CMK (cell line): ENCODE measurements at regions not wholly inside any gene's neighbourhood (a gene's known extent, or its start where the extent isn't known, plus 50 kb on each side); places are given as distances from the start of the nearest gene placed in this dataset.

Experiments
- DNase-seq: peaks from one replicate; pipeline ENCODE4 v3.0.0-alpha.2; 2010; ENCODE audit warnings: low read depth

DNA sequence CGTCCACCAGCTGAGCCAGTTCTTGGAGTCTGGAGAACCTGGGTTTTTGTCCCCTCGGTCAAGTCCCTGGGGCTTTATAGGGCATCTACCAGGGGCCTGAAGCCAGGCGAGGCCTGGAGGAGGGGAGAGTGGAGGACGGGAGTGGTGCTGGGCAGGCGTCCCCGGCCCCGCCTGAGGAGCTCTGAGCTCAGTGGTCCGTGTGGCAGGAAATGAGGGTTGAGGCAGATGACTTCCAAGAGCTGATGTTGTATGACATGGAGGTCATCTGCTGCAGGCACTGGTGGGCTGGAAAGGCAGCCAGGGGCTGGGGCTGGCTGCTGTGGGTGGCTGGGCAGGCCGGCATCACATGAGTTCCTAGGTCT is 118.5 kb upstream of the HS6ST1 start:
- no peak for DNase-seq

DNA sequence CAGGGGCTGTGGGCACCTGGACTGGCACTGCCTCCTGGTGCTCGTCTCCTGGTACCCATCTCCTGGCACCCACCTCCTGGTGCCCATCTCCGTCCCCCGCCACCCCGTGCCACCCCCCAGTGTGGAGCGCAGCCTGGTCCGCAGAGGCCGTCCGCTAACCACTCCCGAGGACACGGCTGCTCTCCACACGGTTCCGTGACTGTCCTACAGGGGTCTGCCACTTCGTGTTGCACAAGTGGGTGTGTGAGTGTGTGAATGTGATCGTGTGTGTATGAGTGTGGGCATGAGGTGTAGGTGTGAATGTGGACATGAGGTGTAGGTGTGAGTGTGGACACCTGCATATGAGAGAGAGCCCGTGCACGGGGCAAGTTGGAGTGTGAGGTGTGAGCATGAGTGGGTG is 119.4 kb upstream of the HS6ST1 start:
- no peak for DNase-seq

DNA sequence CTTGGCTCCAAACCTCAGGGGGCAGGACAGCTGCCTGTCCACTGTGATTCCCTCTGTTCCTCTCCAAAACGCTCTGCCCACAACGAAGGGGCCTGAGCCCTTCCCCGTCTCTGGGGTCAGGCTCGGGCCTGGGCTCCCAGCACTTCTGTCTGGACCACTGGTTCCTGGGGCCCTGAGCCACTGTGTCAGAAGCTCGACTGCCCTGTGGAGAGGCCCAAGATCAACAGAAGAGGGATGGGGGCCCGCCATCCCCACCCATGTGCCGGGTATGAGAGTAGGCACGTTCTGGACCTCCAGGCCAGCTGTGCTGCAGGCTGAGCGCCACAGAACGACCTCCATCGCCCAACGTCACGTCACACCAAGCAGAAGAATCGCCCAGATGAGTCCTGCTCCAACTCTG is 119.9 kb upstream of the HS6ST1 start:
- DNase-seq, result no peak

DNA sequence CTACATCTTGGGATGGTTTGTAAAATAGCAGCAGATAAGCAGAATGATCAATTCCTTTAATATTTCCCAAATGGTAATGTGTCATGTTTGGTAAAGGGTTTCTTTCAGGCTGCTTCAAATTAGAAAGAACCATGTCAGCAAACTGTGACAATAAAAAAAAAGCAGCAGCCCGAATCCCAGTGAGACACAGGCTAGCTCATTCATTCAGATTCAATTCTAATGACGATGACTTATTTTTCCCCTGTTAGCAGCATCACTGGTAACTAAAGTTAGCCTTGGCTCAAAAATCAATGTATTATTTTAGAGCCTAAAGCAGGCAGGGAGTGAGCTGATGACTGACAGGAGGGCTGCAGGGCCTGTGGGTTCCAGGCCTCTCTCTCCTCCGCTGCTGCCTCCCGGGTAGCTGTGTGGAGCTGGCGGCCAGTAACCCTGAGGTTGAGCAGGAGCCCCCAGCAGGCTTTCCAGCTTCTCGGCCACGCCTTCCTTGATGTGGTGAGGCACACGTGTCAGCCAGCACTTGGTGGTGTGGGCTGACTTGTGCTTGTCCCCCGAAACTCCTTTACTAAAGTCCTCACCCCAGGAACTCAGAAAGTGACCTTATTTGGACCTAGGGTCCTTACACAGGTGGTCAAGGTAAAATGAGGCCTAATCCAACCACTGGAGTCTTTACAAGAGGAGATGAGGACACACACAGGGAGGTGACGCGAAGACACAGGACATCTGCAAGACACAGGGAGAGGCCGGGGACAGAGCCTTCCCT is 120.5 kb upstream of the HS6ST1 start:
- no peak for DNase-seq

DNA sequence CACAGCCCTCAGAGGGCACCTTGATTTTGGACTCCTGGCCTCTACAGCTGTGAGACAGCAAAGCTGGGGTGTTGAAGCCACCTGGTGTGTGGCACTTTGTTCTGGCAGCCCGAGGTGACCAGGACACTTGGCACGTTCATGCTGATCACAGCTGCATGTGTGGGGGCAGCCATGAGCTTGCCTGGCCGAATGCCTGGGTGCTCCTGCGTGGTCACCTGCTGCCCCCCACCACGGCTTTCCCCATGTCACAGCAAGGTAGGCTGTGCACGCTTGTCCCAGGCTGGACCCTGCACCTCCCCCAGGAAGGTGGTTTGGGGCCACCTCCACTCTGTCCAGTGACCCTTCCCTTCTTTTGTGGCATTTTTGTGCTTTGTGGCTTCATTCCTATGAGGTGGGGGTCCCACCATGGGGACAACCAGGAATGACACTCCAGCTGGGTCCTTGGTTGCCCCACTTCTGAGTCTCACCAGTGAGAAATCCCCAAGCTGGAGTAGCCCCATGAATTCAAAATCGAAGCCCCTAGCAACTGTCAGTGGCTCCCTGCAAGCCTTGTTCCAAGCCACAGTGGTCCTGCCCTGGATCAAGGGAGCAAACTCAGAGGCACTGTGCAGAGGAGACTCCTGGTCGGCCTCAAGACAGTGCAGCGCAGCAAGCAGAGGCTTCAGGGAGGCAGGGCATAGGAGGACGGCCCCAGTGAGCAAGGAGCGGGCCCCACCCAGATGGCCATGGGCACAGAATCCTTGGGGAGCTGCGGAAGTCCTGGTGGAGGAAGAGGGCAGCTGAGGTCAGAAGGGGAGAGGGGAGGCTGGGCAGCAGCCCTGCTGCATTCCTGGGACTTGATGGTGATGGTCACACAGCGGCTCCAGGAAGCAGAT is 121.4 kb upstream of the HS6ST1 start:
- no peak for DNase-seq

DNA sequence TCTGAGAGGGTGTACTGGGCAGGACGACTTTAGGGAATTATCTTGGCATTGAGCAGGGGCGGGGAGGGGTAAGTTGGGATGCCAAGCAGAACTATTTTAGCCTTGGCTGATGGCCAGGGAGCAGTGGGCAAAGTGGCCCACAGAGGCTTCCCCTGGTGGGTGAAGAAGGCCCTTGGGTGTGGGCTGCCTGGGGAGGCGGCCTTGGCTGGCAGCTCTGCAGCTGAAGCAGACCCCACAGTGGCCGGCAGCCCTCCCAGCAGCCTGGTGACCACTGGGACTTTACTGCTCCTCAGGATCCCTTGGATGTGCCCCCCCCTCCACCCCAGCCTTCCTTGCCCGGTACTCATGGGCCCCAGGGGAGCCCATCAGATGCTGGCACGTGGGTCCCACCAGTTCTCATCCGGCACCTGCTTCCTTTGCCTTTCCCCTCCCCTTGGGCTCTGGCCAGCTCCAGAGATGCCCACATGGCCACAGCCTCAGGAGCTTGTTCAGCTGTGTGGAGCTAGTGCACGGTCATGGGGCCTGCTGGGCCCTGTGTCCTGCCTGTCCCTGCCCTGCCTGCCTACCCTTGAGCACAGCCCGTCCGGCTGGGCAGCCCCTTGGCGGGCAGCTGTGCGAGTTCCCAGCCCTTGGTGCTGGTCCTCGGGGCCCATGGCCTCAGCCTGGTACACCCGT is 122.1 kb upstream of the HS6ST1 start:
- DNase-seq, result no peak

DNA sequence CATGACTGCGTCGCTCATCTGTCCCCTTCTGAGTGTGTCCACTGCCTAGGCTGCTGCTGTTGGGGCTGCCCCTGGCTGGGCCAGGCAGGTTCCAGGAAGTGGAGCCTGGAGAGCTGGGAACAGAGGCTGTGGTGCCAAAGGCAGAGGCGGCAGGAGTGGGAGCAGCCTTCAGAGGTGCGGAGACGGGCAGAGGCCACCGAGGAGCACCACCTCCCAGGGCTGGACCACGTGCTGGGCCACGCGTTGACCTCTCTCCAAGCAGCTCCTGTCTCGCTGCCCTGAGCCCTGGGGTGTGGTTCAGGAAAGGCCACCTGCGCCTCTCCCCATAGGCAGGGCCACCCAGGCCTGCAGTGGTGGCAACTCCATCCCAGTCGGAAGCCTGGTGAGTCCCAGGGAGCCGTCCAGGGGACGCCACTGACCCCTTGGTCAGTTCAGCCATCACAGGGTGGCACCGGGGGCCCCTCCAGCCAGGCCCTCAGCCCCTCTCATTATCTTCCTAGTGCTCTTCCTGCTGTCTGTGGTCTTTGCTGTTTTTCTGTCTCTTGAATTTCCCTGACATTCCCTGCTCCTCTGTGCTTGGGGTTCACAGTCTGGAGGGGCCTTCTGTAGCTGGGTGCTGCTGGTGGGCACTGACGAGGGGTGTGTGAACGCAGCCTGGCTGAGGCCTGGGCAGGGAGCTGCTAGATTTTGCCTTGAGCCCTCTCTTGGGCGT is 122.8 kb upstream of the HS6ST1 start:
- no peak for DNase-seq

DNA sequence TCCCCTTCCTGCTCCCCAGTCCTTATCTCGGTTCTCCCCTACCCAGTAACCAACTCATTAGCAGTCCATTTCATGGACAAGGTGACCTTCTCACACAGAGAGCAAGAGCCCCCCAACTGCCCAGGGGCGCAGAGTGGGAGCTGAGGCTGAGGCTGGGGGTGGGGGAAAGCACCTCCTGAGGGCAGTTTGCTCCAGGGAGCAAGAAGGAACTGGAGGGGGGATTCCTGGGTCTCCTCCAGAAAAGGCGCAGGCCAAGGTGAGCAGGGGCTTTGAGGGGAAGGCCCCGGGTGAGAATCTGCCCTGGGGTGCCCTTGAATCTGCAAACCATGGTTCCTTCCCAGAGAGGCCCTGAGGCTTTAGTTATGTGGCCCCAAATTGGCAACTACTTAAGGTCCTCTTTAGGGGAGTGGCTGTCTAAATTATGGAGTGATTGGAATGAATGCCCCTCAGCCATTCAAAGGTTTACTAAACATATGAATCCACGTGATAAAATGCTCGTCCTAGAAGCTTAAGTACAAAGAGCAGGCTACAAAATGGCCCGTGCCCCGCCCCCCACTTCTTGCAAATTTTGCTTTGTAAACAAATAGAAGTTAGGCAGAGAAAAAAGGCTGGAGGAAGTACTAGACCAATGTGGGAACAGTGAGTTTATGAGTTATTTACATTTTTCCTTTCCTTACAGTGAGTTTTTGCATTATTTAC is 123.5 kb upstream of the HS6ST1 start:
- no peak for DNase-seq

DNA sequence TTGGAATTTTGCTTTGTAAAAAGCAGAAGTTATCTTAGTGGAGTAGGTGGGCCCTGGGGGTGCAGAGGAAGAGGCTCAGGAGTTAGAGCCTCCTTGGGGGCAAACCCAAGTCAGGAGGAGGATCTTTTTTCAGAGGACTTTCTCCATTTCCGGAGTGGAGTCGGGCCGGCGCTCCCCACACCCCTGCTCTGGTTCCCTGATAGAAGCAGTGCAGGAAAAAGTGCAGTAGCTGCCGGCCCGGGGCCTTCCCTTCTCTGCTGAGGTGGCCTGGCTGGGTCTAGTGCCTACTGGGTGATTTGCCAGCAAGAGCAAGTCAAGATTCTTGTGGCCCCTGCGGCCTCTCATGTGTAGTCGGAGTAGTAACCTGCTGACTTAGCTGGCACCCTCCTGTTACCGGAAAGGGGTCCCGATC is 124.2 kb upstream of the HS6ST1 start:
- no peak for DNase-seq

DNA sequence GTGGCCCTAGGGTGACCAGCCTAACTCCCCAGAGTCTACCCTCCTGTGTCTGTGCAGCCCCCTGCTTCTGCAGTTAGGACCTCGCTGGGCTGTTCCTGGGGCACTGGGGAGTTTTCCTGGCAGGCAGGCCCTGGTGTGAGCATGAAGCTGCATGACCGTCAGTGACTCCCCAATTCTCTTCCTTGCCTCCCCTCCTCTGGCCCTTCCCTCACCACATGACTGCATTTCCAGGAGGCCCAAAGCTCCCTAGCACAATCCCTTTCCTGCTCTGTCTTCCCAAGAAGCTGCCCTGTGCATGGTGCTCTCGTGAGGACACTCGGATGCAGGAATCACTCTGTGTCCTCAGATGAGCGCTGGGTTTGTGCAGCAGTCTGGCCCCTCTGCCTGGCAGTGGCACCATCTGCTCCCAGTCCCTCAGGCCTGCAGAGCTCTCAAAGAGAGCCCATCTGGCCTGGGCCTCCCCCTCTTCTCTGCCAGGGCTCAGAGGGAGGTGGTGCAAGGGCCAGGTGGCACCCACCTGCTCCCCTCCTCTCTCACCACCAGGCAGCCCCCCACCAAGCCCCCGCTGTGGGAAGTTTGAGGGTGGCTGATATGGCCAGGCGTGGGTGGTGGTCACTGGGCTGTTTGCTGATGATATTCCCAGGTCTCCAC is 125.6 kb upstream of the HS6ST1 start:
- no peak for DNase-seq

DNA sequence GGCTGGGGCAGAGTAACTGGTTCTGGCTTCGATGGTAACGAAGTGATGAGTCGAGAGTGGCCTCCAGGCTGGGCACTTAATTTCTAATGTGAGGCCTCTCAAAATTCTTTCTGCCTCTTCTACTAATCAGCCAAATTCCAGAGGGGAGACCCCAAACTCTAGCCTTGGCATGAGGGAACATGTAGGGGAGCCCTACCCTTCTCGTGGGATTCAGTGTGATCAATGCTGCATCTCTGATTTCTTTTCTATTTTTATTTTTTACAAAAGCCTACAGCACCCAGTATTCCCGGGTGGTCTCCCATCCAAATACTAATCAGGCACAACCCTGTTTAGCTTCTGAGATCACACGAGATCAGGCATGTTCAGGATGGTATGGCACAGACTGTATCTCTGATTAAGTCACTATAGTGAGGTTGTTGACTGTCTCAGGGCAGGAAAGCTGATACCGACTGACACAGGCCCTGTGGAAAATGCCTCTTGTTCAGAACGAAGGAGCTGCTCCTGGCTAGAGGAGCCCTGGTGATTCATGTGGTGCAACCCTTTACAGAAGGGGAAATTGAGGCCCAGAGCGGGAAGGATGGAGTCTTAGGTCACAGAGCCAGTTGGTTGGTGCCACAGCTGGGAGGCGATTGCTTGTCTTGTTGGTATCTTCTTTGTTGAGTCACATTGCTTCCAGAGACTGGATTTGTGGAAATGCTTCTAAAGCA is 126.3 kb upstream of the HS6ST1 start:
- no peak for DNase-seq

DNA sequence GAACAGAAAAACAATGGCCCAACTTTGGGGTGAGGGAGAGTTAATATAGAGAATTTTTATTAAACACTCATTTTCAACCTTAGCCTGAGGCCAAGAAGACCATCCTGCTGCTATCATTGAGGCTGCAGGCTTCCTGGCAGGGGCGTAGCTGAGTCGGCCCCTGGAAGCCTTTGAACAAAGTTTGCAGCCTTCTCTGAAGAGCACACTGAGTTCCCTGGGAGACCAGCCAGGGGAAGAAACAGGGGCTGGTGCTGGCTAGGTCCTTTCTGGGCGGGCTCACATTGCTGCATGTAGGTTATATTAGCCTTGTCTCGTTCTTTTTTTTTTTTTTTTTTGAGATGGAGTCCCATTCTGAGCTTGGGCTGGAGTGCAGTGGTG is 126.8 kb upstream of the HS6ST1 start:
- DNase-seq, result no peak

DNA sequence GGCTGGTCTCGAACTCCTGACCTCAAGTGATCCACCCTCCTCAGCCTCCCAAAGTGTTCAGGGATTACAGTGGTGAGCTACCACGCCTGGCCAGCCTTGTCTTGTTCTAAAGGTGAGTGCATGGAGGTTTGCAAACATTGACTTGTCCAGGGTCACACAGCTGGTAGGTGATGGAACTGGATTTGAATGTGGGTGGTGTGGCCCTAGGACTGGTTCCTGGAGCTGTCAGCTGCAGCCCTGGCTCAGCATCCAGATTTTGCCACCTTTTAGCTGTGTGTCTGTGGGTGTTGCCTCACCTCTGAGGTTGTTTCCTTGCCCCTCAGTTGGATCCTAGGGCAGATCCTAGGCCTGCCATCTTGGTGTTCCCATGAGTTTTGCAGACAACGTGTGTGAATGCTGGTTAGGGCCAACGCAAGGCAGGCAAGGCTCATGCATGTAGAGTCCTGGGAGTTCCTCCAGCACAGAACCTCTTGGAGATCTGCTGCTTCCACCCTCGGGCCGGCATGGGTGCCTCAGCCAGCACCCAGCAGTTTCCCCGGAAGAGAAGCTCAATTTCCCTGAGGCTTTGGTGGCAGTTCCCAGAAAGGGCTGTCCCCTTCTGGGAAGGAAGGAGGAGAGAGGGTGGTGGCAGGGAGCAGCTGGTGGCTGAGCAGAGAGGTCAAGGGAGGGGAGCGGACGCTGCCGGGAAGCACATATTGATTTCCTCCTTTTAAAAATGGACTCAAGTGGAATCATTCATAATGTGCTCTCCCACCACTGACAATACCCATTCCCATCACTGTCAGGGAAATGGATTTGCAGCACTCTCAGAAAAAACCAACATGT is 127.6 kb upstream of the HS6ST1 start:
- no peak for DNase-seq

DNA sequence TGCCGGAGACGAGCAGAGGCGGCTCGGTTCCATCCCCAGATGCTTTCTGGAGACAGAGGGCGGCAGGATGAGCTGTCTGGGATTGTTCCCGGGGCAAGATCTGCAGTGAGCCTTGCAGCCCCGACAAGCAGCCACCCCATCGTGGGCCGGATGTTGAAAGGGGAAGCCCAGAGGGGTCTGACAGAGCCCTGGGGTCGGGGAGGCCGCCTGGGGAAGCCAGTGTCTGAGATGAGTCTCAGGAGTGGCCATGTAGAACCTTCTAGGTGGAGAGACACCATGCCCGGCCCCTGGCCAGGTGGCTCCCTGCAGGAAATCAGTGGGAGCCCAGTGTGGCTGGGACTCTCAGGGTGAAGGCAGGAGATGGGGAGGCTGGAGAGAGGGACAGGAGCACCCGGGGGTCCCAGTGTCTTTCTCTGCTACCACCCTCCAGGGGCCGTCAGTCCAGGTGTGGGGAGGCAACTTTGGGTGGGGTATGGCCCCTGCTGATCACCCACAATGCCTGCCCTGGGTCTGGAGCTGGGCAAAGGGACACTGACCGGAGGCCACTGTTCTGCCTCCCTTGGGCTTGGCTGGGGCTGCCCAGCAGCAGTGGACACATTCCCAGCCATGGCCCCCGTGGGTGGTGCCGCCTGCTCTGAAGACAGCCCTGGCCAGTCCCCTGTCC is 128.3 kb upstream of the HS6ST1 start:
- no peak for DNase-seq

DNA sequence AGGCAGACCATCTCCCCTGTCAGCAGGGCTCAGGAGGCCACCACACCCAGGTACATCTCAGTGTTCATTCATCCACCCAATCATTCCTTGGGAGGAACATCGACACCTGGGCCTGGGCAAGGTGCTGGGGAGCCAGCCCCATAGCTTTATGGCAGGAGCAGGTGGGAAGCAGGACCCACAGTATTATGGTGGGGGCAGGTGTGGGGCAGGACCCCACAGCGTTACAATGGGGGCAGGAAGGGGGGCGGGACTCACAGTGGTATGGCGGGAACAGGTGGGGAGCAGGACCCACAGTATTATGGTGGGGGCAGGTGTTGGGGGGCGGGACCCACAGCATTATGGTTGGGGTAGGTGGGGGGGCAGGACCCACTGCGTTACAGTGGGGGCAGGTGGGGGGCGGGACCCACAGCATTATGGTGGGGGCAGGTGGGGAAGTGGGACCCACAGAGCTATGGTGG is 128.9 kb upstream of the HS6ST1 start:
- DNase-seq, result no peak

DNA sequence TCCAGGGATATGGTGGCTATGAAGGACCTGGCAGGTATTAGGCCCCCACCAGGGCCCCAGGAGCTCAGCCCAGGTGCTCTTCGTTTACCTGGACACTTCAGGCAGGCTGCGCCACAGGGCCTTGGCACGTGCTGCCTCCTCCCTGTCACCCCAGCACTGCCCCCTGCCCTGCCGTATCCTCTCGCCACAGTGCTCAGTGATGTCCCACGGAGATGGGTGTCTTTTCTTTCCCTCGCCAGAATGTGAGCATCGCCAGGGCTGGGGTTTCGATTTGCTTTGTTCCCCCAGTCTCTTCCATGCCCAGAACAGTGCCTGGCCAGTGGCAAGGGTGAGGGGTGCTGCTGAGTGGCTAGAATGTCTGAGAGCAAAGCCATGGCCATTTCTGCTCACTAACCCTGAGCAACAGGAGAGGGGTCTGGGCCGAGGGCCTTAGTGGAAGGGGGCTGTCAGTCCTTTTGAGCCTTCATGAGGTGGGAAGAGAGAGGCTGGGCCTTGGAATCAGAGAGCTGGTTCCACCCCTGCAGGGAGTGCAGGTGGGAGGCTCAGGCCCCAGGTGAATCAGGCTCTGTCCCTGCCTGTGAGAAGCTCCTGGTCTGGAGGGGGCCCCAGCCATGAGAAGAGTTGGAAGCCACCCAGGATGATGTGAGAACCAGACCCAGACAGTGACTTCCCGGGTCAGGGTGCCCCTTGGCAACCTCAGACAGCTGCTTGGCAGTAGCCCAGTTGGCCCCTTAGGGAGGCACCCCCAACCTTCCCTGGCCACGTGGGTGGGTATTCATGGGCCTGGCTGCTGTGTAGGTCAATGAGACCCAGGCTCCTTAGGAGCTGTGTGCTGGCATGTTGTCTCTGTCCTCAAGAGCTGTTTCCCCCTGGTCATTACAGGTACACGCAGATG is 129.9 kb upstream of the HS6ST1 start:
- DNase-seq, result no peak

DNA sequence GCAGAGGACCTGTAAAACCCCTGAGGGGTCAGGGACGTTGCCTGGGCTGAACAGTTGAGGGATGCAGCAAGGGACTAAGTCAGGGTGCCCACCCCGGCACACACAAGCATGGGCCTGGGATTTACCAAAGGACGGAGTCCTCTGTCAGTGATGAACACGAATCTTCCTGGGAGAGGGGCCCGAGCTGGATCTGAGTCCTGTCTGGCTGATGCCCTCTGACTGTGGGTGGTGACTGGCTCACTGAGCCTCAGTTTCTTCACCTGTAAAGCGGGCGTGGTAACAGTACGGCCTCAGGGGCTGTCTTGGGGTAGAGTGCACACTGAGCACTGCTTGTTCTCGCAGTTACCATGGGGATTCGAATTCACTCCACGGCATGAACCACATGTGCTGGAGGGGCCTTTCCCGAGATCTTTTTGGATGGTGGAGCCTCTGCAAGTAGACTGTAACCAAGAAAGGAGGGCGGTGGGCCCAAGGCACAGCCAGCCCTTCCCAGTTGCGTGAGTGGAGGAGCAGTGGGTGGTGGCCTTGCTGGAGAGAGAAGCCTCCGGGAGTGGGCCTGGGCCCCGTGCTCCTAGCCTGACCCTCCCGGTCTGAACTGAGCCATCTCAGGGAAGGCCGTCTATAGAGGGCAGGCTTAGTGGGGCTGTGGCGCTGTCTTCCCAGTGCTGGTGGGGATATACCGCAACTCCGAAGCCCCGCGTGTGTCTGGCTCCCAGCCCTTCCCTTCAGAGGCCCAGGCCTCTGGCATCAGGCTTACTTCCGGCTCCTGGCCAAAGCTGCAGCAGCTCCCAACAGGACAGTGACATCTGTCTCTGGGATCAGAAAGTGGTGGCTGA is 130.8 kb upstream of the HS6ST1 start:
- DNase-seq, result no peak
